HG03565 (cell line): ENCODE measurements at regions not wholly inside any gene's neighbourhood (a gene's known extent, or its start where the extent isn't known, plus 50 kb on each side); places are given as distances from the start of the nearest gene placed in this dataset.

Experiments used
- ATAC-seq: cut with Tn5 transposase; IDR thresholded peaks from one replicate; pipeline ENCODE4 v1.9.1; 2021; ENCODE audit warnings: mild to moderate bottlenecking, moderate library complexity; ENCODE audit not compliant: unreplicated experiment

- no peak for ATAC-seq
Observed at GRCh38 chr1:218525451-218526197, 180.5 kb downstream of the TGFB2 start.

- ATAC-seq: no peak
Observed at GRCh38 chr1:218526198-218526580, 181.1 kb downstream of the TGFB2 start.

GRCh38 chr1:218527737-218528136 is 182.6 kb downstream of the TGFB2 start:
- no peak for ATAC-seq

DNA sequence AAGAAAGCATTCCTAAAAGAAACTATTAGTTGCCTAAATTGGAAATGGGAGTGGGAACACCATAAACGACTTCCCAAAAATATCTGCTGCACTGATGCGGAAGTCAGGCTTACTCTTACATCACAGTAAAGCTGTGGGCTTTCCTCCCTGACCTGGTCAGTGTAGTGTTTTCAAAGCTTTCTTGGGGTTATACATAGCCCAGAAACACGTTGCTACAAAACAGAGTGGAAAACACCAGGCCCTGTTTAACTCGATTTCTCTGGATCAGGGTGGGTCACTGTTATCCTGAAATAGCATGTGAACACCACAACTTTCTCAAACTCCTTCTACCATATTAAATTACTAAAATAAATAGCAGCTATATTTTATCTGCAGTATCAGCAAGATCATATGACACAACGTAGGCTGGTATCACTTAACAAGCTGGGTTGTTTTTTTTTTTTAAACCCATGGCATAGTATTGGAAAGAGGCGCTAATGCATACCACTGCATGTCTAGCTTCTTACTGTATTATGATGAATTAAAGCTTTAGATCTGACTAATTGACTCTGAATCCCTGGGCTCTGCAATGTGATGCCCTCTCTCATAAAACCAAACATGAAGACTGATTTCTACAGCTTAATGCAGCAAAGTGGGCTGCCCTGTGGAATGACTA is 184.6 kb downstream of the TGFB2 start:
- ATAC-seq: no peak

GRCh38 chr1:218531936-218532335 is 186.8 kb downstream of the TGFB2 start:
- ATAC-seq: no peak

- no peak for ATAC-seq
Observed at GRCh38 chr1:218536296-218536986, 191.3 kb downstream of the TGFB2 start.

DNA sequence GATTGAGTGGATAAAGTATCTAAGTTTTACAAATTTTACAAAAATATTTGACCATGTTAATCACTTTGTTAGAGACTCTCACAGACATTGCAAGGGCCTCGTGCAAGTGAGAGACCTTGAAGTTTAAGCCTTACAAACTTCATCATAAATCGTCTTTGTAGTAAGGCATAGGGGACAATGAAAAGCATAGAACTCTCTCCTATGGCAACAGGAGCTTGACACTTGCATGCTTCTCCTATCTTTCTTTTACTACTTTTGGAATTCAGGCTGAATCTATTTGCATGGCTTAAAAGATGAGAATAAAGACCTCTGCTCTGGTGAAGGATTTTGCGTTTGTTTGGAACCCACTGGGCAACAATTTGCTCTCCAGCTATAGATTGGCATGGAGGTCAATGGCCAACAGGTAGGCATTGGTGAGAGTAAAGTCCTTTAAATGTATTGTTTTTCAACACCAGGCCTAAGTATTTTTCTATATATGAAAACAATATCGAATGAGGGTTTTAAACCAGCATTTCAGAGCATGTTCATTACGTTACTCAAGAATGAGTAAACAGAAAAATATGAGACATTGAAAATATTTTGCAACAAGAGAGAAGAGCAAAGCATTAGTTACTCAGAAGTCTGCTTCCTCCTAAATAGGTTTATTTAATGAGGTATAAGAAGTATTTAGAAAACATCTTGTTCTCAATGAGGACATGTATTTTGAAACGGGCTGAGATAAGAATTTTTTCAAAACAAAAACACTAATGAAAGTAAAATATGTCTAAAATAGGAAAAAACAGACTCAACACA is 192.2 kb downstream of the TGFB2 start:
- no peak for ATAC-seq

DNA sequence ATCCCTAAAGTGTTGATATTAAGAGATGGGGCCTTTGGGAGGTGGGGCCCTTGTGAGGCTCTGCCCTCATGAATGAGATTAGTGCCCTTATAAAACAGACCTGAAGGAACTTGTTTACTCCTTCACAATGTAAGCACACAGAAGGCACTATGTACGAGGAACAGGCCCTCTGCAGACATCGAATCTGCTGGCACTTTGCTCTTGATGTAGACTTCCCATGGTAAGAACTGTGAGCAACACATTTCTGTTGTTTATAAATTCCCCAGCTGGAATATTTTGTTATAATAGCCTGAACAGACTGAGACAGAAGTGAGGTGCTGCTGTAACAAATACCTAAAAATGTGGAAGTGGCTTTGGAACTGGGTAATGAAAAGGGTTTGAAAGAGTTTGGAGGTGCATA is 193.2 kb downstream of the TGFB2 start:
- no peak for ATAC-seq

DNA sequence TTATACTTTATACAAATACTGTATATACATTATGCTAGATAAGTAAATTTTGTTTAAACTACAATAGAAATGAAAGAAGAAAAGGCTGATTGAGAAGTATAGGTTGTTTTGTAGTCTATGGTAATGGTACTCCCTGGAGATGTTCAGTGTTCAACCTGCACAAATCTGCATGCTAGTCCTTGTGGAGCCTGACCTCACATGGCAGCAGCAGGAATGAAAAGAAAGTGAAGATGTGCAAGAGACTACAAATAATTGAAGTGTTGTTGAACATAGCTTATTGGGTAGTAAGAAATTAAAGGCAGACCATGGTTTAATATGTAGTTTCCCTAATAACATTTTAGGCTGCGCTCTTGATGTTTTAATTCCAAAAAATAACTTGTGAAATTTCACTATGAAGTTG is 201.2 kb downstream of the TGFB2 start:
- ATAC-seq: no peak

- ATAC-seq: no peak
Observed at GRCh38 chr1:218547957-218548730, 203.0 kb downstream of the TGFB2 start.

GRCh38 chr1:218548764-218549163 is 203.6 kb downstream of the TGFB2 start:
- no peak for ATAC-seq

GRCh38 chr1:218553197-218553596 is 208.1 kb downstream of the TGFB2 start:
- ATAC-seq: no peak

GRCh38 chr1:218556016-218556415 is 210.9 kb downstream of the TGFB2 start:
- no peak for ATAC-seq

DNA sequence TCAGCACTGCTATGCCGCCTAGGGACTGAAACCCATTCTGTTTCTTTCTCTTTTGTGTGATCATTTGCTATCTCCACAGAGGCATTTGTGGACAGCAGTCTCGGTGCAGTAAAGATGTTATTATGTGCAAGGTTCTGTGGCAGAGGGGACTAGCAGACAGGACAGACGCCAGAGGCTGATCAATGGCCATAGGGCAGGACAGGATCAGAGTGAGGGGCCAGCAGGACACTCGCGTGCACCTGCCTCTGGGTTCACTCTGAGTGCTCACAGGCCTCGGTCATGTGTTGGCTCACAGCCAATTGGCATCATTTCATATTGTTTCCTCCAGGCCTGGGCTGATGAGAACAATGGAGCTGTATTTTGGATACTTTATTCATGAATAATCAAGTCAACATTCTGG is 212.6 kb downstream of the TGFB2 start:
- no peak for ATAC-seq

- ATAC-seq: no peak
Observed at GRCh38 chr1:218558271-218558810, 213.2 kb downstream of the TGFB2 start.

DNA sequence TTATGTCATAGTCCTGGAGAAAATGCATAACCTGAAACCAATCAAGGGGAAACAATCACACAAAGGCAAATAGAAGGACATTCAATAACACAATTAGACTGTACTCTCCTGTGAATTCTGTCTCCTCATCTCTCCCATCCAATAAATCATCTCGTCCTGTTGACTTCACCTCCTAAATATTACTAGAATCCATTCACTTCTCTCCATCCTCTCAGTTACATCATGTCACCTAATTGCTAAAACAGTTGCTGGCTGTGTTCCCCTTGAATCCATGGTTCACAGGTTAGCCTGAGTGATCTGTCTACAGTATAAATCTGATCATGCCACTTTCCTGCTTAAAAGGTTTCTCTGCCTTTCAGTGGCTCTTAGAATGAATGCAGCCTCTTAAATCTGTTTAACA is 220.2 kb downstream of the TGFB2 start:
- ATAC-seq: no peak

- no peak for ATAC-seq
Observed at GRCh38 chr1:218568962-218569550, 223.9 kb downstream of the TGFB2 start.

DNA sequence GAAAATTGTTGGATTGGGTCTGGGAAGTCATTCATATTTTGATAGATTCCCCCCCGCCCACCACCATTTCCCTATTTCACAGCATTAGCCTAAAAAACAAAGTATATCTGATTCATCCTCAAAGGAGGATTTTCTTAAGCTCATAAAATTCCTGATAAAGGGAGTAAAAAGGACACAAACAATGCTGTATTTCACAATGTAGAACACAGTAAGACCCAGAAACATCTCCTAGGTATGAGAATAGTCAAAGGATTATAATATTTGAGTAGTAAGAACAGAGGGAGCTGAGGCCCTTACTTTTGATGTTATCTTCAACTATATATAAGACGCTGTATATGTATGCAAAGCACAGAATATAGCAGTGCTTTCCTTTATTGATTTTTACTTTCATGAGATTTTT is 225.3 kb downstream of the TGFB2 start:
- ATAC-seq: no peak

DNA sequence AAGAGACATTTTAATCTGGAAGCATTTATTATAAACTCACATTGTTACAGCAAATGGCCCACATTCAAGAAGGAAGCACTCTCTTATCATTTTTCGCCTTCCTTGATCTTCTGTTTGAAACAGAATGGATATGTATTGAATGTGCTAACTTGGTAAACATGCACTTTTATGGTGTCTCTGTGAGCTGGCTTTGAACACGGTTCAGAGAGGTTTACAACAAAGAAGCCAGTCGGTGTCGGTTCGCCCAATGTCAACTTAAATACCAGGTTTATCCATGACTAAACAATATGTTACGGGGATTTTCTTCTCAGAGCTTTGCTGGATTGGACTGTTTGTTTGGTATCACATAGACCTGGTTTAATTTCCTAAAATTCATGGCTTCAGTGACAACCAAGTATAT is 226.4 kb downstream of the TGFB2 start:
- ATAC-seq: no peak

- ATAC-seq: no peak
Observed at GRCh38 chr1:218572050-218572449, 226.9 kb downstream of the TGFB2 start.
